GM21717 (cell line): ENCODE measurements at regions not wholly inside any gene's neighbourhood (a gene's known extent, or its start where the extent isn't known, plus 50 kb on each side); places are given as distances from the start of the nearest gene placed in this dataset.
"Not testable (repeated sequence)": the region's sequence is repeated elsewhere in the genome, so short reads cannot be mapped to it uniquely, and the experiment has no call there.

ENCODE experiments used
- ATAC-seq: cut with Tn5 transposase; IDR thresholded peaks from one replicate; pipeline ENCODE4 v1.9.1; 2021; ENCODE audit warnings: mild to moderate bottlenecking, moderate library complexity; ENCODE audit not compliant: unreplicated experiment

DNA sequence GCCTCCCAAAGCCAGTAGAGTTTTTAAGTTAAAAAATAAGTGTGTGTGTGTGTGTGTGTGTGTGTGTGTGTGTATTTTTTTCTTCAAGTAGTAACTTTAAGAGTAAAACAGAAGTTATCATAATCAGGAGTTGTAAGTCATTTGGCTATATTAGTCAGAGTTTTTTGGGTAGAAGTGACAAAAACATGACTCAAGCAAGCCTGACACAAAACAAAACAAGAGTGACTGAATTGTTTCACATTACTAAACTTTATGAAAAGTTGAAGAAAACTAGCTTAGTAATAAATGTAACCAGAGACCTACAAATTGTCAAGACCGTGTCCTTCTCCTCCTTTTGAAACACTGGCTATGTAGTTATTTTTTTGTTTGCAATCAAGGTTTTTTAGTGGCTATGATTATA, 738.0 kb upstream of the PITX2 start:
- ATAC-seq: no peak

DNA sequence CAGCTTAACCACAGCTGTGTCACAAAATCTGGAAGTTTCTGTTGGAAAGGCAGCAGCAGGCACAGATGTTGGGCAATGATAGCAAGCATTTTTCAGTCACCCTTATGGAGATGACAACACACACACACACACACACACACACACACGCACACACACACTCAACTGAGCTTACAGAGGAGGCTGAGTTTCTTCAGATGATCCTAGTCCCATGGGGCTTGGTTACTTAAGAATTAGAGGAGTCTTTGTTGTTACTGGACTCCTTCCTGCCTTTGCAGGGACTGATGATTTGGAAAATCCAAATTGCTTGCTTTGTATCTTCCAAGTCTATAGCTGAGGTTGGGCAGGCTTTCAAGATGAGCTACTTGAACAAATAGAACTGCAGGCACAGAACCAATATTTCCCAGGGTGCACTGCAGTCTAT, 740.1 kb upstream of the PITX2 start:
- ATAC-seq: no peak

DNA sequence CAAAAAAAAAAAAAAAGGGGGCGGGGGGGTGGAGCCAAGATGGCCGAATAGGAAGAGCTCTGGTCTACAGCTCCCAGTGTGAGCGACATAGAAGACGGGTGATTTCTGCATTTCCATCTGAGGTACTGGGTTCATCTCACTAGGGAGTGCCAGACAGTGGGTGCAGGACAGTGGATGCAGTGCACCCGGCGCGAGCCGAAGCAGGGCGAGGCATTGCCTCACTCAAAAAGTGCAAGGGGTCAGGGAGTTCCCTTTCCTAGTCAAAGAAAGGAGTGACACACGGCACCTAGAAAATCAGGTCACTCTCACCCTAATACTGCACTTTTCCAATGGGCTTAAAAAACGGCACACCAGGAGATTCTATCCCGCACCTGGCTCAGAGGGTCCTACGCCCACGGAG, 755.0 kb upstream of the PITX2 start:
- ATAC-seq: not testable (repeated sequence)

DNA sequence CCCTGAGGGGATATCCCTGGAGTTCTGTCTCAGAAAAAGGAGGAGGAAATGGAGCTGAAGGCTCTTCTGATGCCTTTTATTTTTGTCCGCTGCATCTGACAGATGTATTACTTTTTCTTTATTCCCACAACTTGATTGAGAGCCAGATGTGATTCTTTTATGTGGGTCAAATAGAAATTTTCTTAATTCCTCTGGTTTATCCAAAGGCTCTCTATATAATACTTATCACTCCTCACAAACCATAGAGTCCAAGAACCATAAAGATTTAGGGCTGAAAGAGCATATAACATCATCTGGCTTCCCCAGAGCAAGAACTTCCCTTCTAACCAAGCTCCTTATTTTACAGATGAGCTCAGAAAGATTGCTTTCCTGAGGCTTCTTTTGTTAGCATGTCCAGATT, 756.7 kb upstream of the FAM241A start:
- ATAC-seq: no peak

DNA sequence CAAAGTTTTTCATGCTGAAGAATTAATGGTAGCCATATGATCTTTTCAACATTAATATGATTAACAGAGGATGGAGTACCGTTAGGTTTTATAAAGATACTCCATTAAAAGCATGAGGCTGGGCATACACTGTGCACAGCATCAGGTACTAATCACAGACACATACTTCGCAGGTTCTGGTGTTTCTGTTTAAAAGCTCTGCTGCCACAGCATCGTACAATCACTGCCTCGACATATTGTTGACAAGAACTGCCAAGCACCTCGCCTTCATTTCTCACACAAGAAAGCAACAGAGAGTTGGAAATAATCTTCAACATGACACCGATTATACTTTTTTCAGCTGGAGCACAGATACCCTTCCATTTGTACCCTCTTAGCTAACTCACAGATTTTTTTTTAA, 753.4 kb upstream of the FAM241A start:
- ATAC-seq: no peak

DNA sequence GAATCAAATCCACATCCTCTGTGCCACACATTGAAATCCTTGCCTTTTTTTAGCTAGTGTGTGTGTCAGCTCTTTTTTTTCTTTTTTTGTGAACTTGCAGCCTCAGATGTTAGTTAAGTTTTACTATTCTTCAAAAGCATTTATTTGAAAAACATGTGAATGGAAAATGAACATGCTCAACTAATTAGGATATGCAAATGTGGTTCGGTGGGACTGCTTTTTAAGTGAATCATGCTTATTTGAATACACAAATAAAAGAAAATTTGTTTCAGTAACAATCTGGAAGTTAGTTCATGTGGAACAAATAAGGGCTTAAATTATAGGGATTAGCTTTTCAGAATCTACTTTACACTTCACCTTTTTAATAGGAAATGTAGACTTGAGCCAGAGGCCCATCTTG, 751.5 kb upstream of the FAM241A start:
- ATAC-seq: no peak

DNA sequence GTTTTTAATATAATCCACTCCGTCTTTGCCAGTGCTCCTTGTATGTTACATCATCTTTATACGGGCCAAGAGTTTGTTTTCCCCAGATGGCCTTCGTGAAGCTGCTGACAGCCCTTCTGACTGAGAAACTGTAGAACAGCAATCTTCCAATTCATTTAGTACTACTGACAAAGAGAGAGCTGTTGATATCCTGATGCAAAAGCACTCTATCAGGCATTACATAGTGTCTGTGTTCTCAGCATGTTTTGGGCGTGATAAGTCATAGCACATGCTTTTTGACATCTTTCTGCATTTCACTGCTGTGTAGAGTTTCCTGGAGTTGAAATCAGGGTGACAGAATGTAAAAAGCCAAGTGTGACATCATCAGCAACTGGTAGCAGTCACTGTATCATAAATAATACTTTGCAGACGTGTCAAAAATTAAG, 746.3 kb upstream of the FAM241A start:
- ATAC-seq: no peak

DNA sequence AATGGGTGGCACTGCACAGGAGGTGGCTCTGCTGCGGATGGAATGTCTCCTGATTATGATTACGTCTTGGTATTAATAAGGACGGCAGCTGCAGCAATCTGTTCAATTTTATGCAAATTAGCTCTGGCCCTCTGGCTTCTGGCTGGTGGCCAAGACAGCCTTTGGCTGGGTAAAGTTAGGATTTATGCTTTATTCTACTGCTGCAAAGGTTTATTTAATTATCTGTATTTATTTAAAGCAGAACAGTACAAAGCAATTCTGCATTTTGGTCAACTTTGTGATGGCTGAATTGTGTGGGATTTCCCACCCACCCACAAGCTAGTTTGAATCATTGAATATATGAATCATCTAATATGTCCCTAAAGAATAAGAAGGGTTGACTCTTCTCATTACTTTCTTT, 745.6 kb upstream of the FAM241A start:
- no peak for ATAC-seq

DNA sequence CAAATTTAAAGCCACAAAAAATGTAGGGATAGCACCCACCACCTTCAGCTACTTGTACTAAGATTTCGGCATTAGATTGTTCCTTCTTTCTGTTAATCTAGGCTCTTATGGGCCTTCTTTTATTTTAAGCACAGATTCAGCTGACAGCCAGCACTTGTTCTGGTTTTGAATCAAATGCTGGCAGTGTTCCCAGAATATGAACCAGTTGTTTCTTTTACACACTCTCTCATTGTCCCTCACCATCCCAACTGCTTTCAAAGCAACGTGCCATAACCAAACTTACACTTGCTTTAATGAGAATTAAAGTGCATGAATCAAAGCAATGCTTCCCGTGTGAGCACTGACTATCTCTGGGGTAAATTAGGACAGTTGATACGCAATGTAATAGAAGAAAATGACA, 744.5 kb upstream of the FAM241A start:
- ATAC-seq: no peak

DNA sequence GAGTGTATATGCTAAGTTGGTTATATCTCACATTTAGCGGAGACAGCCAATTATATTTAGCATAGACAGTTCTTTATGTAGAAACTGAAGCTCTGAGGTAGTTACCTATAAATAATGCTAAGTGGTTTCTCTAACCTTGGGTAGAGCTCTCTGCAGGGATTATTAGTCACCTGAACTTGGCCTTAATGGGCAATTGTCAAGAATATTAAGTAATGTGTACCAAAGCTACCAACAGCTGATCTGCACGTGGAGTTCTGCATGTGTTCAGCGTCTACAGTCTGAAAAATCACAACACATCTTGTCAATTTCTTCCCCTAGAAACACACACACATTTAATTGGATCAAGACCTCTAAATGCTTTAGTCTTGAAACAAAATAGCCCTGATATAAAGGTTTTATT, 740.6 kb upstream of the FAM241A start:
- no peak for ATAC-seq

DNA sequence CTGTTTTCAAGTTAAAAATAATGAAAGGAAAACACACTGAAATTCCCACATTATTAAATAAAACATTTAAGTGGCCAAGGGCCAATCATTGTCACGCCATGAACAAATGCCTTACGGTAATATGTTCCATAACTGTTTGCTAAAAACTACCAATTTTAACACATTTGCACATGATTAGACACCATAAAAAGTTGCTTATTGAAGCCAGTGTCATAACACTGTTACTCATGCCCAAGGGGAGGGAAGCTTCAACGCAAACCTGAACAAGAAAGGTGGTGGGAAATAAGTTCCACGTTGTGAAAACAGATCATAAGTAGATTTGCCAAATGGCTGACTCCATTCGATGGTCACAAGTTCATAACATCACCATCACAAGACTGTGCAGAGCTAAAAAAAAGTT, 739.3 kb upstream of the FAM241A start:
- no peak for ATAC-seq

DNA sequence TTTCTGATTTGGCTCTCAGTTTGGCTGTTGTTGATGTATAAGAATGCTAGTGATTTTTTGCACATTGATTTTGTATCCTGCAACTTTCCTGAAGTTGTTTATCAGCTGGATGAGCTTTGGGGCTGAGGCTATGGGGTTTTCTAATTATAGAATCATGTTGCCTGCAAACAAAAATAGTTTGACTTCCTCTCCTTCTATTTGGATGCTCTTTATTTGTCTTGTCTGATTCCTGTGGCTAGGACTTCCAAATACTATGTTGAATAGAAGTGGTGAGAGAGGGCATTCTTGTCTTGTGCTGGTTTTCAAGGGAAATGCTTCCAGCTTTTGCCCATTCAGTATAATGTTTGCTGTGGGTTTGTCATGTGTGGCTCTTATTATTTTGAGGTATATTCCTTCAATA, 734.7 kb upstream of the FAM241A start:
- no peak for ATAC-seq

DNA sequence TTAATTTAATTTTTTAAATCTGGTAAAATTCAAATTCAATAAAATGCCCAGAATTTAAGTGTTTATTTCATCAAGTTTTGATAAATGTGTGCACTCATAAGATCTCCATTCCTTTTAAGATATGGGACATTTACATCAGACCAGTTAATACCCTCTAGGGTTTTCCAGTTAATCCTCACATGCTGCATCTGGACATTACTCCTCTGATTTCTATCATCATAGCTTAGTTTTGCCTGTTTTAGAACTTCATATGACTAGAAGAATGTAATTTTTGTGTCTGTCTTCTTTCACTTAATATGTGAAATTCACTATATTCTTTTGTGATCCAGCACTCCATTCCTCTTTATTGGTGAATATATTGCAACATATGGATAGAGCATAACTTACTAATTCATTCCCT, 727.7 kb upstream of the FAM241A start:
- no peak for ATAC-seq

DNA sequence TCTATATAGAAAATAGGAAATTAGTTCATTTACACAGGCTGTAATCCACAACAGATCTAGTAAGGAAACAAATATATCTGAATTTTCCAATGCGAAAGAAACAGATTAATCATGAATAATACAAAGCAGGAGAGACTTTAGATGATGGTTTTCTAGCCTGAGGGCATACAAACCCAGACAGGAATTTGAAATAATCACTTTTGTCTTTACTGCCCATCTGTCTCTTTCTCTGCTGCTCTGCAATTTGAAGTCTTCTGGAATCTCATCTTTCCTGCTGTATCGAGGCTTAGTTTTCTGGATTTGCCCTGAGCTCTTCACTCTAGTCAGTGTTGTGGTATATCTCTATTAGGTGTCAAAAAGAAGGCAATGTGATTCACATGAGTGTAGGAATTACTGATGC, 711.8 kb upstream of the FAM241A start:
- no peak for ATAC-seq

DNA sequence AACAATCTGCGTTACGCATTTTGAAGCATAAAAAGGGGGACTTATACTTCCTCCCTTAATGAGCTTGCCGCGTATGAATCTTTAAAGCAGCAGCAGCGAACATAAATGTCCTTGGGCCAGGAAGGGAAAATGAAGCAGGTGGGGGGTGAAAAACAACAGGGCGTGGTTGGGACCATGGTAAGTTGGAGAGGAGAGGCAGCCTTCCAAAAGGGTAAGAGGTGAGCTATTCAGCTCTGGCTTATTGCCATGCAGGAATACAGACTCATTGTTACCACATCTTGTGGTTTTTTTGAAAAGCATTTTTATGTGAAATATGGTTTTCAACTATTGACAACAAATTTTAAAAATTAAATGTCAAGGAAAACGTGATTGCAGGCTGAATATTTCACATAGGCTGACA, 710.7 kb upstream of the FAM241A start:
- ATAC-seq: no peak

DNA sequence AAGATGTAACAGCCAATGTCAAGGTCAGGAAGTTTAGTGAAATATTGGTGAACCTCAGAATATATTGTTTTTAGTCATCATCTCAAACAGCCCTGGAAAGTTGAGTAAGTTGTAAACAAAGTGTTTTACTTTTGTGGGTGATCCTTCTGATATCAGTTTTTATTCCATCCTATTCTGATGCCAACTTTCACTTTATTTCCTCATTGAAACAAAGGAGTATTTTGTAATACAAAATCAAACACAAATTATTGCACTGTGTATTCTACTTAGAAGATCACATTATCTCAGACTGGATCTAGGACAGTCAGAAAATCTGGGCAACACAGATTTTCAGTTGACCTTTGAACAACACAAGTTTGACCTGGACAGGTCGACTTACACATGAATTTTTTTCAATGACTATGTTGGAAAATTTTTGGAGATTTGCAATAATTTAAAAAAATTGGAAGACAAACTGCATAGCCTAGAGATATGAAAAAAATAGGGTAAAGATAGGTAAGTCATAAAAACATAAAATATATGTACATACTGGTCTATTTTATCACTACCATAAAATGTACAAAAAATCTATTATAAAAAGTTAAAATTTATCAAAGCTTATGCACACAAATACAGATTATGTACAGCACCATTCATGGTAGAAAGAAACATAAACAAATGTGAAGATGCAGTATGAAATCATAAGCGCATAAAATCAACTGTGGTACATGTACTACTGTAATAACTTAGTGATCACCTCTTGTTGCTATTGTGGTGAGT, 709.1 kb upstream of the FAM241A start:
- ATAC-seq: no peak

DNA sequence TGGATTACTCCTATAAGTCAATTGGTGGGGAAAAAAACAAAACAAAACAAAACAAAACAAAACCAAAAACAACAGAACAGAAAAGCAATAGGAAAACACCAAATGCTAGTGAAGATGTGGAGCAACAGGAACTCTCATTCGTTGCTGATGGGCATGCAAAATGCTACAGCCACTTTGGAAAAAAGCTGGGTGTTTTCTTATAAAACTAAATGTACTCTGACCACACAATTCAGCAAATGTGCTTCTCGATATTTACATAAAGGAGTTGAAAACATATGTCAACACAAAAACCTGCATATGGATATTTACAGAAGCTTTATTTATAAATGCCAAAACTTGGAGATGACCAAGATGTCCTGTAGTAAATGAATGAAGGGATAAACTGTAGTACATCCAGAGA, 703.6 kb upstream of the FAM241A start:
- no peak for ATAC-seq

DNA sequence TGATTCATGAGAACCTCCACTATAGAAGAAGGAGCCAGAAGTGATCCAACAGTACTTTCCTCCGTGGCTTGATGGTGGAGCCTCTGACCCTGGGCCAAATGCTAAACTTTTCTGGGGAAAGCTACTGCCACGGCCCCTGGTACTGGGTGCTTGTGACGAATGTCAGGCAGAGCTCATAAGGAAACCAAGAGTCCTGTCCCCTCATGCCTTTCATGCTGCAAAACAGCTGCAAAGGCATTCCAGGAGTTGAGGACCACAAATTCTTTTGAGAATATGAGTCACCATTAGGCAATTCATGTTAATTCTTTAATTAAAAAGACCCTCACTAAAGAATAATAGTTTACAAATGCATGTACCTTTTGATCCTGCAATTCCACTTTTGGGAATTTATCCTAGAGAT, 700.4 kb upstream of the FAM241A start:
- not testable (repeated sequence) for ATAC-seq

DNA sequence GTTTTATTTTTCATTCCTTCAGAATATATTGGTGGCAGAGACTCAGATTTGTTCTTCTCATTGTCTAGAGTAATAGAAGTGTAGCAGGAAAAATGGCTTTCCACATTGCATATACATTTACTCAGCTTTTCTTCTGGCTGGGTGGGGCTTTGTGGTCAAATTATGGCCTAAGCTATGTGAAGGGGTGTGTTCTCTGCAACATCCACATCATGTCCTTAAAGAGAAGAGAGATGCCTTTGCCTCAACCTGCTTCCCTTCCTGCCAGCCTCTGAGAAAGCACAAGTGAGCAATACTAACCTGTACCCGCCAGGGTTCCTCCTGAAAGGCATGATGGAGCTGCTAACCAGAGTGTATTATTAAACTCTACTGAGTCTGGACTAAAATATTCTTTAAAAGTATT, 695.6 kb upstream of the FAM241A start:
- ATAC-seq: no peak

DNA sequence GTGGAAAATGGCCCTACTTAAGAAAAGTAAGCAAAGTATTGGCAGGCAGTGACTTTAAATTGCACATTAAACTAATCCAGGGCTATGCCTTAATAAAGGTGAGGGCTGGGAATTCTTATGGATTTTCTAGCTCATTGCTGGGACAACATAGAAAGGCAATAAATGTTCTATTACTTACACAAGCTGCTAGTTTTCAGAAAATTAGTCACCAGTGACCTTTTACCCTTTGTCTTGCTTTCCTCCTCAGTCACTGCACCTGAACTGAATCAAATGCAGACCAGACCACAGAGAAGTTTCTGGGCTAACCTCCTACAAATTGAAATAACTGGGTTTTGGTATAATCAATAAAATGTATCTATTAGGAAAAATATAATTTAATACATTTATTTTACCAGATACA, 694.4 kb upstream of the FAM241A start:
- no peak for ATAC-seq

DNA sequence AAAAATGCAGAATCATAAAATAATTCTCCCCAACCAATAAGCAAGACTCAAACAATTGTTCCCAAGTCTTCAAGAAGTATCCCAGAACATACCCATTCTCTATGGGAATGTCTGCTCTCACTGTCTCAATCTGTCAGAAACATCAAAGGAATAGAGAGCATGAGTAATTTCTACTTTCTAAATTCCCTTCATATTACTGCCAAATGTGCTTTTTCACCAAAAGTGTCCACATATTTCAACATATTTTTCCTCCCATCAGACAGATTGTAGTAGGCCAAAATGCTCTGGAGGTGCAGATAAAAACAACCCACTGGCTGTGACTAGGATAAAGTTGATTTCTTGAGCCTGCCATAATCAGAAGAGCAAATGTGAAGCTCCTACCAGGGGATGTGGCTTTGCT, 692.0 kb upstream of the FAM241A start:
- no peak for ATAC-seq

DNA sequence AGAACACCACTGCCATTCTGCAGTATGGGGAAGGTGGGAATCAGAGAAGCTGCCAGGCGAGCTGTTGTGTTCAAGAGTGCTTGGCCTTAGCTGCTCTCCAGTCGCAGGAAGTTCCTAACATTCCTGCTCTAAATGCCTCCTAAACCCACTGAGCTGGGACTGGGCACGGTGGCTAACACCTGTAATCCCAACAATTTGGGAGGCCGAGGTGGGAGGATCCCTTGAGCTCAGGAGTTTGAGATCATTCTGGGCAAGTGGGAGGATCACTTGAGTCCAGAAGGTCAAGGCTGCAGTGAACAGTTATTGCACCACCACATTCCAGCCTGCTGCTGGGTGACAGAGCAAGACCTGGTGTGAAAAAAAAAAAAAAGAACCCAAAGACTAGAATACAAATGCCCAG, 690.3 kb upstream of the FAM241A start:
- ATAC-seq: no peak
